ENCODE measurements at regions not wholly inside any gene's neighbourhood (a gene's known extent, or its start where the extent isn't known, plus 50 kb on each side); places are given as distances from the start of the nearest gene placed in this dataset.

DNA sequence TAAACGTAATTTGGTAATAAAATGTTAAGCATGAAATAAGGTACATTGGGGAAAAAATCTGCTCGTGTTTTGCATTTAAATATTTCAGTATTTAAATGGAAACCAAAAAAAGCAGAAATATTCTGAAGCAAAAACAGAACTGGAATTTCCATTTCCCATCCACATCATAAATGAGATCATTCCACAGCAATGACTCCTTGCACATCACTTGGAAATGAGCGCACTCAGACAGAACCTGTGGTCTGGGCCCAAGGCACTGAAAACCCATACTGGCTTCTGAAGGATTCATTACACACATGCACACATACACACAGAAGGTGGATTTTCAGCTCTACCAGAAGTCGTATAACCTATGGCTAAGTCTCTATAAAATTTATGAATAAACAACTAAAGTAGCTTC lies 174.8 kb downstream of the IBTK start:
- Histone ChIP-seq H2AFZ (ENCODE audit: insufficient read depth, low read length, poor library complexity) (no peak overlapping the region), H3K27ac (ENCODE audit: low read depth, low read length) (no peak overlapping the region), H3K4ac (ENCODE audit: low read depth, low read length) (no peak overlapping the region), H4K91ac (ENCODE audit: low read depth, low read length) (no peak overlapping the region), H3K9me3 (ENCODE audit: insufficient read depth, low read depth, low read length) (no peaks in the 10 kb centered on the region), H3K79me1 (ENCODE audit: low read length) (no peaks in the 10 kb centered on the region), H2BK5ac (ENCODE audit: low read depth, low read length, poor library complexity) (no peak overlapping the region), H3K4me2 (ENCODE audit: low read length) (no peak overlapping the region), H2AK5ac (ENCODE audit: low read length) (no peak overlapping the region), H3K4me1 (ENCODE audit: control insufficient read depth in 1 of 2, insufficient read depth in 2 of 2, low read length in 2 of 2) (no peaks in the 10 kb centered on the region), H3K79me2 (ENCODE audit: control insufficient read depth, insufficient read depth, low read length, poor library complexity) (no peaks in the 10 kb centered on the region), H2BK120ac (ENCODE audit: insufficient read depth, low read length, poor library complexity) (no peak overlapping the region), H3K9ac (ENCODE audit: low read length) (no peak overlapping the region), H3K4me3 (ENCODE audit: low read depth, low read length) (no peak overlapping the region), H4K8ac (ENCODE audit: low read depth, low read length) (no peak overlapping the region), H2BK12ac (ENCODE audit: low read length) (no peak overlapping the region), H3K23ac (ENCODE audit: low read length) (no peak overlapping the region), H3K36me3 (ENCODE audit: control insufficient read depth in 1 of 2, insufficient read depth in 2 of 2, low read length in 2 of 2) (no peaks in the 10 kb centered on the region), H3K14ac (ENCODE audit: low read length) (no peak overlapping the region), H3K27me3 (ENCODE audit: insufficient read depth, low read length) (no peaks in the 10 kb centered on the region), H4K12ac (ENCODE audit: low read depth, low read length) (no peak overlapping the region), H3K18ac (ENCODE audit: low read length) (no peak overlapping the region)
- WGBS (ENCODE audit: extremely low coverage, insufficient coverage, insufficient read length), result no CpG with 5 or more reads among the region's 4 CpGs
- DNase-seq, result peak in 1 of 2 donors; percentile 0

DNA sequence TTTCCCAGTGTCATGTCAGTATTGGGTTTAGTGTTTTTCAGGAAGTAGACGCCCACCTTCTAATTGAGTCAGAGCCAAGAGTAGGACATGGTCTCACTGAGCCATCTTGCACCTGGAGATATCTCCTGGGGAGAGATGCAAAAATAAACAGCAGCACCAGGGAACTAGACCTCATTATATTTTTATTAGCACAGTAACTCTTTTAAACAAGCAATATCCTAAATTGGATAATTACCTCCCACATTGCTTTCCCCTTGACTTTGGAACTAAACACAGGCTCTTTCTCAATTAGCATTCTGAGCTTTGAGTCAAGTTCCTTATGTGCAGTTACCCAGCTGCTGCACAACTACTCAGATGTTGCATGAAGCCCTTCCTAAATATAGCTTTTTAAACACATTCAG lies 175.4 kb downstream of the IBTK start:
- no peaks in the 10 kb centered on the region for H3K79me1 ChIP-seq (ENCODE audit: low read length)
- H2BK120ac ChIP-seq (ENCODE audit: insufficient read depth, low read length, poor library complexity), result no peak overlapping the region
- no peak overlapping the region for H4K8ac ChIP-seq (ENCODE audit: low read depth, low read length)
- no peak overlapping the region for H3K4me2 ChIP-seq (ENCODE audit: low read length)
- H3K18ac ChIP-seq (ENCODE audit: low read length), result no peak overlapping the region
- no peak overlapping the region for H3K14ac ChIP-seq (ENCODE audit: low read length)
- no peak overlapping the region for H2AFZ ChIP-seq (ENCODE audit: insufficient read depth, low read length, poor library complexity)
- H3K9ac ChIP-seq (ENCODE audit: low read length), result no peak overlapping the region
- no peak overlapping the region for H3K4me3 ChIP-seq (ENCODE audit: low read depth, low read length)
- no peak overlapping the region for H3K23ac ChIP-seq (ENCODE audit: low read length)
- no peak for DNase-seq
- no peaks in the 10 kb centered on the region for H3K27me3 ChIP-seq (ENCODE audit: insufficient read depth, low read length)
- no peak overlapping the region for H4K12ac ChIP-seq (ENCODE audit: low read depth, low read length)
- H3K36me3 ChIP-seq (ENCODE audit: control insufficient read depth in 1 of 2, insufficient read depth in 2 of 2, low read length in 2 of 2), result no peaks in the 10 kb centered on the region
- H4K91ac ChIP-seq (ENCODE audit: low read depth, low read length), result no peak overlapping the region
- no peaks in the 10 kb centered on the region for H3K79me2 ChIP-seq (ENCODE audit: control insufficient read depth, insufficient read depth, low read length, poor library complexity)
- no peak overlapping the region for H2BK12ac ChIP-seq (ENCODE audit: low read length)
- H3K27ac ChIP-seq (ENCODE audit: low read depth, low read length), result no peak overlapping the region
- H2BK5ac ChIP-seq (ENCODE audit: low read depth, low read length, poor library complexity), result no peak overlapping the region
- no peak overlapping the region for H3K4ac ChIP-seq (ENCODE audit: low read depth, low read length)
- WGBS (ENCODE audit: extremely low coverage, insufficient coverage, insufficient read length), result no CpG with 5 or more reads among the region's 1 CpG
- no peak overlapping the region for H2AK5ac ChIP-seq (ENCODE audit: low read length)
- H3K4me1 ChIP-seq (ENCODE audit: control insufficient read depth in 1 of 2, insufficient read depth in 2 of 2, low read length in 2 of 2), result no peaks in the 10 kb centered on the region
- no peaks in the 10 kb centered on the region for H3K9me3 ChIP-seq (ENCODE audit: insufficient read depth, low read depth, low read length)

- no peak overlapping the region for H2BK5ac ChIP-seq (ENCODE audit: low read depth, low read length, poor library complexity)
- no peaks in the 10 kb centered on the region for H3K36me3 ChIP-seq (ENCODE audit: control insufficient read depth in 1 of 2, insufficient read depth in 2 of 2, low read length in 2 of 2)
- no peak overlapping the region for H3K4me2 ChIP-seq (ENCODE audit: low read length)
- H4K8ac ChIP-seq (ENCODE audit: low read depth, low read length), result no peak overlapping the region
- H3K4ac ChIP-seq (ENCODE audit: low read depth, low read length), result no peak overlapping the region
- H3K23ac ChIP-seq (ENCODE audit: low read length), result no peak overlapping the region
- no peak overlapping the region for H3K27ac ChIP-seq (ENCODE audit: low read depth, low read length)
- no peak overlapping the region for H2BK12ac ChIP-seq (ENCODE audit: low read length)
- no peak for DNase-seq
- no peaks in the 10 kb centered on the region for H3K9me3 ChIP-seq (ENCODE audit: insufficient read depth, low read depth, low read length)
- H4K91ac ChIP-seq (ENCODE audit: low read depth, low read length), result no peak overlapping the region
- H3K27me3 ChIP-seq (ENCODE audit: insufficient read depth, low read length), result no peaks in the 10 kb centered on the region
- no peak overlapping the region for H3K4me3 ChIP-seq (ENCODE audit: low read depth, low read length)
- H2AK5ac ChIP-seq (ENCODE audit: low read length), result no peak overlapping the region
- no peaks in the 10 kb centered on the region for H3K79me1 ChIP-seq (ENCODE audit: low read length)
- H4K12ac ChIP-seq (ENCODE audit: low read depth, low read length), result no peak overlapping the region
- no CpG with 5 or more reads among the region's 2 CpGs for WGBS (ENCODE audit: extremely low coverage, insufficient coverage, insufficient read length)
- H3K9ac ChIP-seq (ENCODE audit: low read length), result no peak overlapping the region
- no peak overlapping the region for H3K14ac ChIP-seq (ENCODE audit: low read length)
- H3K4me1 ChIP-seq (ENCODE audit: control insufficient read depth in 1 of 2, insufficient read depth in 2 of 2, low read length in 2 of 2), result no peaks in the 10 kb centered on the region
- H3K18ac ChIP-seq (ENCODE audit: low read length), result no peak overlapping the region
- H2AFZ ChIP-seq (ENCODE audit: insufficient read depth, low read length, poor library complexity), result no peak overlapping the region
- no peaks in the 10 kb centered on the region for H3K79me2 ChIP-seq (ENCODE audit: control insufficient read depth, insufficient read depth, low read length, poor library complexity)
- no peak overlapping the region for H2BK120ac ChIP-seq (ENCODE audit: insufficient read depth, low read length, poor library complexity)
Observed at GRCh38 chr6:82068721-82069120, 178.8 kb downstream of the IBTK start.

GRCh38 chr6:82066991-82067411 lies 180.5 kb downstream of the IBTK start:
- H4K91ac ChIP-seq (ENCODE audit: low read depth, low read length), result no peak overlapping the region
- no peak overlapping the region for H3K27ac ChIP-seq (ENCODE audit: low read depth, low read length)
- no peaks in the 10 kb centered on the region for H3K4me1 ChIP-seq (ENCODE audit: control insufficient read depth in 1 of 2, insufficient read depth in 2 of 2, low read length in 2 of 2)
- no peak overlapping the region for H3K4me3 ChIP-seq (ENCODE audit: low read depth, low read length)
- no peak overlapping the region for H3K14ac ChIP-seq (ENCODE audit: low read length)
- H3K36me3 ChIP-seq (ENCODE audit: control insufficient read depth in 1 of 2, insufficient read depth in 2 of 2, low read length in 2 of 2), result no peaks in the 10 kb centered on the region
- no CpG with 5 or more reads among the region's 4 CpGs for WGBS (ENCODE audit: extremely low coverage, insufficient coverage, insufficient read length)
- H2AFZ ChIP-seq (ENCODE audit: insufficient read depth, low read length, poor library complexity), result no peak overlapping the region
- H3K23ac ChIP-seq (ENCODE audit: low read length), result no peak overlapping the region
- H3K9me3 ChIP-seq (ENCODE audit: insufficient read depth, low read depth, low read length), result no peaks in the 10 kb centered on the region
- H3K4ac ChIP-seq (ENCODE audit: low read depth, low read length), result no peak overlapping the region
- no peak overlapping the region for H3K4me2 ChIP-seq (ENCODE audit: low read length)
- H3K9ac ChIP-seq (ENCODE audit: low read length), result no peak overlapping the region
- DNase-seq, result no peak
- no peak overlapping the region for H4K8ac ChIP-seq (ENCODE audit: low read depth, low read length)
- H2BK12ac ChIP-seq (ENCODE audit: low read length), result no peak overlapping the region
- no peak overlapping the region for H2BK120ac ChIP-seq (ENCODE audit: insufficient read depth, low read length, poor library complexity)
- H2AK5ac ChIP-seq (ENCODE audit: low read length), result no peak overlapping the region
- H3K79me2 ChIP-seq (ENCODE audit: control insufficient read depth, insufficient read depth, low read length, poor library complexity), result no peaks in the 10 kb centered on the region
- H2BK5ac ChIP-seq (ENCODE audit: low read depth, low read length, poor library complexity), result no peak overlapping the region
- no peaks in the 10 kb centered on the region for H3K27me3 ChIP-seq (ENCODE audit: insufficient read depth, low read length)
- no peaks in the 10 kb centered on the region for H3K79me1 ChIP-seq (ENCODE audit: low read length)
- no peak overlapping the region for H3K18ac ChIP-seq (ENCODE audit: low read length)
- H4K12ac ChIP-seq (ENCODE audit: low read depth, low read length), result no peak overlapping the region

Data from trophoblast cell (in vitro differentiated cells and primary cell).